ENCODE measurements at regions not wholly inside any gene's neighbourhood (a gene's known extent, or its start where the extent isn't known, plus 50 kb on each side); places are given as distances from the start of the nearest gene placed in this dataset.
A peak's percentile ranks its signal among the peaks of the same experiment; 100 is the strongest.

DNA sequence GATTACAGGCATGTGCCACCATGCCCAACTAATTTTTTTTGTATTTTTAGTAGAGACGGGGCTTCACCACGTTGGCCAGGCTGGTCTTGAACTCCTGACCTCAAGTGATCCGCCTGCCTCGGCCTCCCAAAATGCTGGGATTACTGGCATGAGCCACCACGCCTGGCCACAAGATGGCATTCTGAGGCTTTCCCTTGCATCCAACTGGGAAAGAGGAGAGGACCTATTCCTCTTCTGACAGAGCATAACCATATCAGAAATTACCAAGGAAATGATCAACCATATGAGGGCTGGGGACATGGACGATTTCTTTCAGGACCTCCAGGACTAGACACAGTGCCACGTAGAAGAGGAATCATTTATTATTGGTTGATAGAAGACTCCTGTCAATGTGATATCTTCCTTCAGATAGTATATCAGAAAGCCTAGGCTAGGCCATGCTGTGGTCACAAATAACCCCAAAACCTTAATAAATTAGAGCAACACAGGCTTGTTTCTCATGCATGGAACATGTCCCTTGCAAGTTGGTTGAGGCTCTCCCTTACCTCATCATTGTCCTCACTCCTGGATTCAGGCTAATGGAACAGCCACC, 372.3 kb upstream of the IL12A start:
- peak; percentile 78 for TF ChIP-seq CTCF (IDR thresholded peaks at IDR 0.05; ENCODE audit: insufficient read depth, low read depth, low read length, missing control alignments)
- DNase-seq (ENCODE audit: low read depth): peak; percentile 61
- H3K4me3 ChIP-seq (ENCODE audit: low read length): no peak overlapping the region

DNA sequence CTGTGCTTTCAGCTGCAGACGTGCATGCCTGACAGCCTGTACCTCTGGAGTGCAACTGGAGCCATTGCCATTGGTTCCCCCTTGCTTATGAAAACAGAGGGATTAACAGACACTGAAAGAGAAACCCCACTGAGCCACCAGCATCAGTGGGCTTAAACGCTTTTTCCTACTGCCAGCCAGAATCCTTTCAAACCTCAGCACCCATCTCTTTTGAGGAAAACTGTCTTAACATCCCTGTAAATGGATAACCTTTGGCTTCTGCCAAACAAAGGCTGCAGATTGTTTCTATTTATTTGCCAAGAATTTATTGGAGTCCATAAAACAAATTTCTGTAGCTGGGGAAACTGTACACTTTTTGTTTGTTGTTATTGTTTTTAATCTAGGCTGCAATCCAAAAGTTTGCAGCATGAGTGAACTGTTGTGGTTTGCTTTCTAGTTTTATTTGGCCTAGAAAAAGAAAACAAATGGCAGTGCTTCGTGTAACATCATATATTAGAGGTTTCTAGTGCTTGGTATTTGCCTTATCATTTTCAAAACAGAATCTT, 369.2 kb upstream of the IL12A start:
- no peak for DNase-seq (ENCODE audit: low read depth)
- no peak overlapping the region for H3K4me3 ChIP-seq (ENCODE audit: low read length)
- TF ChIP-seq CTCF (IDR thresholded peaks at IDR 0.05; ENCODE audit: insufficient read depth, low read depth, low read length, missing control alignments): no peak

- no peak for DNase-seq (ENCODE audit: low read depth)
- H3K4me3 ChIP-seq (ENCODE audit: low read length): no peak overlapping the region
- TF ChIP-seq CTCF (IDR thresholded peaks at IDR 0.05; ENCODE audit: insufficient read depth, low read depth, low read length, missing control alignments): no peak
These were observed 368.4 kb upstream of the IL12A start for GRCh38 chr3:159620281-159620680.

DNA sequence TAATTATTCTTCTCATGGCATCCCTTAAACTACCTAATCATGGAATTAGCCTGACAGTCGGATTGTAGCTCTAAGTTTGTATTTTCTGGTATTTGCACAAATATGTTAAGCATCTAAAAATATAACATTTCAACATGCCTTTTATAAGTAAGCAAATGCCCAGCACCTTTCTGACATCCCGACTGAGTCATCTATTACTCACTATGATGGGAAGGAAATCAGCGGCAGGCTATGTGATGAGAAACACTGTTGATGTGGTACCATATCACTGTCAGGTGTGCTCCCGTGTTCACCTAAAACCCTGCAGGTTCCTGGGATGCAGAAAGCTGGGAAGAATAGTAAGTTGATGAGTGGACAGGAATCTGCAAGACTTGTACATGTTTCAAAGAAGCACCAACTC, 367.8 kb upstream of the IL12A start:
- no peak for TF ChIP-seq CTCF (IDR thresholded peaks at IDR 0.05; ENCODE audit: insufficient read depth, low read depth, low read length, missing control alignments)
- DNase-seq (ENCODE audit: low read depth): peak; percentile 87
- no peak overlapping the region for H3K4me3 ChIP-seq (ENCODE audit: low read length)

DNA sequence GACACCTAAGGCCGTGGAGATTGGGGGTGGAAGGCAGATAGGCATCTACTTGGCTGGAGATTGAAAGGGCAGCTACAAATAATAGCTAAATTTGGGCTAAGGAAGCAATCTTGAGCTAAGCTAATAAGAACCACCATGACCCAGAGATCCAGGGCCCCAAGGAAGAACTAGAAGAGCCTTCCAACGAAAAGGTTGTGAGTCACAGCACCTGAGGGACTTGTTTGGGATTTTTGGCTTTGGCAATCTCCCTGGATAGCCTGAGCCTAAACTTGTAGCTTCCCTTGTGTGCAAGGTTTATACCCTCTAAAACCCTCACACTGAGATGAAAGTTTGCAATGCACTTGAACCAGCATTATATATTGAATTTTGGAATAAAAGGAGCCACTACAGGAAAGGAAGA, 364.0 kb upstream of the IL12A start:
- no peak overlapping the region for H3K4me3 ChIP-seq (ENCODE audit: low read length)
- DNase-seq (ENCODE audit: low read depth): peak; percentile 31
- no peak for TF ChIP-seq CTCF (IDR thresholded peaks at IDR 0.05; ENCODE audit: insufficient read depth, low read depth, low read length, missing control alignments)

DNA sequence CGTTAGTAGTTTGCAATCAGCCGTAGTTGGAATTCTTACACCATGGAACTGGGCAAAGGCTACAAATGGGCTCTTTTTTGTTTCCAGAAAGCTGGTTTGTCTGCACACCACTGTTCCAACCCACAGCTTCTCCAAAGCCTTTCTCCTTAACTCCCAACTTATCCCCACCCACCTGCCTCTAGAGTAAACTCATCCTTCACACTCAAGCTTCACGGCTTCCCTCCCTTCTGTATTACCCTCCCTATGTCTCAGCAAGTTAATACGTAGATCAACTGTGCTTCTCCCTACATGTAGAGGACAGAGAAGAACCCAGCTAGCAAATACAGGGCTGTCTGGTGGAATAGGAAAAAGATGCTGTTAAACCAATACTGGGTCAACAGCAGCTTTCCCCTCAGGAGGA, 363.0 kb upstream of the IL12A start:
- H3K4me3 ChIP-seq (ENCODE audit: low read length): no peak overlapping the region
- TF ChIP-seq CTCF (IDR thresholded peaks at IDR 0.05; ENCODE audit: insufficient read depth, low read depth, low read length, missing control alignments): no peak
- no peak for DNase-seq (ENCODE audit: low read depth)

DNA sequence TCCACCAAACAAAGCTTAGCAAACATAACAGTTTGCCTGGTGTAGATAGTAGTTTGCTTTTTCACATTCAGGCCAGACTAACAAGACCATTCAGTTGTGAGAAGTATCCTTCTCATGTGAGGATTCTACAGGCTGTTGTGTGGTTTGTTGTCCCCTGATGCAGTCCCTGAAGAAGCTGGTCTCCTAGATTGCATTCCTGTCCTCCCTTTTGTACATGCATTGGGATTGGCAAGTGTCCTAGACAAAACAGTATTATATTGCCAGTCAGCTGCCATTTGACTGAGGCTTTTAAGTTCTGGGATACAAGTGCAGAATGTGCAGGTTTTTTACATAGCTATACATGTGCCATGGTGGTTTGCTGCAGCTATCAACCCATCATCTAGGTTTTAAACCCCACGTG, 362.0 kb upstream of the IL12A start:
- no peak for TF ChIP-seq CTCF (IDR thresholded peaks at IDR 0.05; ENCODE audit: insufficient read depth, low read depth, low read length, missing control alignments)
- H3K4me3 ChIP-seq (ENCODE audit: low read length): no peak overlapping the region
- DNase-seq (ENCODE audit: low read depth): no peak
